Kidney epithelial cell (primary cell): ENCODE measurements at regions not wholly inside any gene's neighbourhood (a gene's known extent, or its start where the extent isn't known, plus 50 kb on each side); places are given as distances from the start of the nearest gene placed in this dataset.

ENCODE experiments used
- DNase-seq: peaks from one replicate; pipeline ENCODE4 v3.0.0-alpha.2; 2010; ENCODE audit warnings: low read depth
- H3K27me3 ChIP-seq: 2 replicates; pipeline ENCODE4 v1.6.0; 2011; ENCODE audit warnings: low read length; ENCODE audit not compliant: control insufficient read depth, insufficient read depth
- H3K36me3 ChIP-seq: 2 replicates; pipeline ENCODE4 v1.5.1; 2011; ENCODE audit warnings: low read length; ENCODE audit not compliant: control insufficient read depth, insufficient read depth
- H3K4me3 ChIP-seq: 2 replicates; pipeline ENCODE4 v1.5.1; 2011; ENCODE audit warnings: low read depth, mild to moderate bottlenecking, control low read depth, low read length
- CTCF ChIP-seq: IDR thresholded peaks from 2 replicates; pipeline ENCODE4 v1.5.1; 2011; ENCODE audit warnings: mild to moderate bottlenecking, moderate library complexity, low read length, control low read depth, inconsistent platforms; ENCODE audit not compliant: insufficient read depth, poor library complexity, severe bottlenecking

GRCh38 chr17:68125111-68125870 is 89.8 kb downstream of the KPNA2 start:
- no peak for DNase-seq

GRCh38 chr17:68127914-68128313 is 92.4 kb downstream of the KPNA2 start:
- no peak for DNase-seq
- TF ChIP-seq CTCF = no peak
- H3K36me3 ChIP-seq = no peaks in the 10 kb centered on the region
- H3K4me3 ChIP-seq = no peak overlapping the region
- no peaks in the 10 kb centered on the region for H3K27me3 ChIP-seq

More at GRCh38 chr17:68125111-68125870, 89.8 kb downstream of the KPNA2 start:
- H3K4me3 ChIP-seq = no peak overlapping the region
- no peaks in the 10 kb centered on the region for H3K36me3 ChIP-seq
- no peaks in the 10 kb centered on the region for H3K27me3 ChIP-seq
- no peak for TF ChIP-seq CTCF

GRCh38 chr17:68131456-68131855 is 95.9 kb downstream of the KPNA2 start:
- Histone ChIP-seq H3K4me3 (no peak overlapping the region), H3K27me3 (no peaks in the 10 kb centered on the region), H3K36me3 (no peaks in the 10 kb centered on the region)
- DNase-seq = no peak
- no peak for TF ChIP-seq CTCF

GRCh38 chr17:68133346-68134045 is 98.0 kb downstream of the KPNA2 start:
- TF ChIP-seq CTCF = no peak
- no peaks in the 10 kb centered on the region for H3K27me3 ChIP-seq
- no peaks in the 10 kb centered on the region for H3K36me3 ChIP-seq
- H3K4me3 ChIP-seq = no peak overlapping the region
- DNase-seq = no peak

GRCh38 chr17:68134046-68134637 is 98.6 kb downstream of the KPNA2 start:
- Histone ChIP-seq H3K27me3 (no peaks in the 10 kb centered on the region), H3K4me3 (no peak overlapping the region)

More at GRCh38 chr17:68134046-68134637, 98.6 kb downstream of the KPNA2 start:
- no peaks in the 10 kb centered on the region for H3K36me3 ChIP-seq
- TF ChIP-seq CTCF = no peak
- no peak for DNase-seq
